ENCODE measurements at regions not wholly inside any gene's neighbourhood (a gene's known extent, or its start where the extent isn't known, plus 50 kb on each side); places are given as distances from the start of the nearest gene placed in this dataset.

DNA sequence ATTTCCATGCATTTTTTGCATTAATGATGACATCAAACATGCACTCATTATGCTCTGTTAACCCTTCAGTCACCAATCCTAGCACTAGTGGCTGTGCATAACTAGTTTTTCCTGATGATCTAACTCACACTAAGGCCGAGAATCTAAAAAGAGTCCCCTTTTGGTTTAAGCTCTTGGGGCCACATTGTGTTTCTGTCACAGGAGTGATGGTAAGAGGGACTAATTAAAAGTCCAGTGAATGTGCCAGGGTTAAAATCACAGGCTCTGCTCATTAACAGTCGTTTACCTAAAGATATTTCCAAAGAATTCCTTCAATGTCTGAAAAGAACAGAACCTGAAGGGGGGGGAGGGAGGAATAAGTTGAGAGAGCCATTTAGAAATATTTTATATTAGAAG, 359.0 kb upstream of the ANKRD30A start:
- Histone ChIP-seq H3K4me3 (replicated peaks in 1 of 4; ENCODE audit: control extremely low read depth in 1 of 4, insufficient read depth in 1 of 4, low read depth in 3 of 4, low read length in 4 of 4) (no peak overlapping the region), H3K9me3 (ENCODE audit: control insufficient read depth, insufficient read depth, low read depth, low read length) (no peaks in the 10 kb centered on the region), H3K27me3 (ENCODE audit: control insufficient read depth, insufficient read depth, low read length) (no peaks in the 10 kb centered on the region), H3K79me2 (ENCODE audit: control insufficient read depth, insufficient read depth, low read length) (no peaks in the 10 kb centered on the region), H3K4me1 (ENCODE audit: control insufficient read depth, extremely low read depth, insufficient read depth, low read length) (no peaks in the 10 kb centered on the region), H4K20me1 (ENCODE audit: control insufficient read depth, extremely low read depth, insufficient read depth, low read length) (no peaks in the 10 kb centered on the region), H3K27ac (ENCODE audit: insufficient read depth, low read length) (no peak overlapping the region), H3K9ac (ENCODE audit: insufficient read depth, low read length) (no peak overlapping the region), H3K4me2 (ENCODE audit: extremely low read depth, insufficient read depth, low read length) (no peak overlapping the region), H2AFZ (ENCODE audit: low read length) (no peak overlapping the region), H3K36me3 (ENCODE audit: control insufficient read depth, insufficient read depth, low read length) (no peaks in the 10 kb centered on the region)
- DNase-seq (ENCODE audit: low read depth in 2 of 2) = no peak
- no peak for TF ChIP-seq EZH2 (IDR thresholded peaks at IDR 0.05; ENCODE audit: low read length, missing control alignments)

DNA sequence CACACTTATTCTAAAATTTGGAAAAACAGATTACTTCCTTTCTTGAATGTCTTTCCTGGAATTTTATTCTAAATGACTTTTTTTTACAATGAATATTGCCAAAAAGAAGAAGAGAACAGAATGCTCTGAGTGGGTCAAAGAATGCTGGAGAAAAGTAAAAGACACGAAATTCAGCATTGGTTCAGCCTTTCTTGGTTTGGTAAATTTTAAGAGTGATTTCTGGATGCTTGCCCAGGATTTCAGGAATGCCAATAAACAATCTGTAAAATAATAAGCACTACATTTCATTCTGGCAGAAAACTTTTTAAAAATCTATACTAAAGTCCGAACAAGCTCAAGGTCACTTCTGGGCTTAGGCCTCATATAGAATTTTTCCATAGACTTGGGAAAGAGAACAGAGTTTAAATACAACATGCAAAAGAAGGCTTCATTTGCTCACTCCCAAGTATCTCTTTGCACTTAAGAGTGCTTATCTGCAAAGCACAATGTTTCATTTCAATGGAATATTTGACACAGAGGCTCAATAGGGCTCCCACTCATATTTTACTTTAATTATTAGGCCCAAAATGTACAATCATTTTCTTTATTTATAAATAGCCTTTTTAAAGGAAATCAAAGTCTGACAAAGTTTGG, 359.5 kb upstream of the ANKRD30A start:
- no peaks in the 10 kb centered on the region for H3K36me3 ChIP-seq (ENCODE audit: control insufficient read depth, insufficient read depth, low read length)
- H3K9me3 ChIP-seq (ENCODE audit: control insufficient read depth, insufficient read depth, low read depth, low read length) = no peaks in the 10 kb centered on the region
- no peaks in the 10 kb centered on the region for H4K20me1 ChIP-seq (ENCODE audit: control insufficient read depth, extremely low read depth, insufficient read depth, low read length)
- TF ChIP-seq, protein P1, sequence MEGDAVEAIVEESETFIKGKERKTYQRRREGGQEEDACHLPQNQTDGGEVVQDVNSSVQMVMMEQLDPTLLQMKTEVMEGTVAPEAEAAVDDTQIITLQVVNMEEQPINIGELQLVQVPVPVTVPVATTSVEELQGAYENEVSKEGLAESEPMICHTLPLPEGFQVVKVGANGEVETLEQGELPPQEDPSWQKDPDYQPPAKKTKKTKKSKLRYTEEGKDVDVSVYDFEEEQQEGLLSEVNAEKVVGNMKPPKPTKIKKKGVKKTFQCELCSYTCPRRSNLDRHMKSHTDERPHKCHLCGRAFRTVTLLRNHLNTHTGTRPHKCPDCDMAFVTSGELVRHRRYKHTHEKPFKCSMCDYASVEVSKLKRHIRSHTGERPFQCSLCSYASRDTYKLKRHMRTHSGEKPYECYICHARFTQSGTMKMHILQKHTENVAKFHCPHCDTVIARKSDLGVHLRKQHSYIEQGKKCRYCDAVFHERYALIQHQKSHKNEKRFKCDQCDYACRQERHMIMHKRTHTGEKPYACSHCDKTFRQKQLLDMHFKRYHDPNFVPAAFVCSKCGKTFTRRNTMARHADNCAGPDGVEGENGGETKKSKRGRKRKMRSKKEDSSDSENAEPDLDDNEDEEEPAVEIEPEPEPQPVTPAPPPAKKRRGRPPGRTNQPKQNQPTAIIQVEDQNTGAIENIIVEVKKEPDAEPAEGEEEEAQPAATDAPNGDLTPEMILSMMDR (conservative IDR thresholded peaks at IDR 0.05 in 1 of 2, IDR thresholded peaks at IDR 0.05 in 1 of 2; ENCODE audit: low read depth in 1 of 2, low read length in 2 of 2) = no peak
- TF ChIP-seq EZH2 (IDR thresholded peaks at IDR 0.05; ENCODE audit: low read length, missing control alignments) = no peak
- no peak overlapping the region for H3K4me2 ChIP-seq (ENCODE audit: extremely low read depth, insufficient read depth, low read length)
- no peak overlapping the region for H3K4me3 ChIP-seq (replicated peaks in 1 of 4; ENCODE audit: control extremely low read depth in 1 of 4, insufficient read depth in 1 of 4, low read depth in 3 of 4, low read length in 4 of 4)
- no peak overlapping the region for H3K9ac ChIP-seq (ENCODE audit: insufficient read depth, low read length)
- no peak overlapping the region for H3K27ac ChIP-seq (ENCODE audit: insufficient read depth, low read length)
- no peaks in the 10 kb centered on the region for H3K79me2 ChIP-seq (ENCODE audit: control insufficient read depth, insufficient read depth, low read length)
- no peak overlapping the region for H2AFZ ChIP-seq (ENCODE audit: low read length)
- peak; percentile 19 to 59 for DNase-seq (ENCODE audit: low read depth in 2 of 2)
- no peaks in the 10 kb centered on the region for H3K4me1 ChIP-seq (ENCODE audit: control insufficient read depth, extremely low read depth, insufficient read depth, low read length)
- H3K27me3 ChIP-seq (ENCODE audit: control insufficient read depth, insufficient read depth, low read length) = no peaks in the 10 kb centered on the region

DNA sequence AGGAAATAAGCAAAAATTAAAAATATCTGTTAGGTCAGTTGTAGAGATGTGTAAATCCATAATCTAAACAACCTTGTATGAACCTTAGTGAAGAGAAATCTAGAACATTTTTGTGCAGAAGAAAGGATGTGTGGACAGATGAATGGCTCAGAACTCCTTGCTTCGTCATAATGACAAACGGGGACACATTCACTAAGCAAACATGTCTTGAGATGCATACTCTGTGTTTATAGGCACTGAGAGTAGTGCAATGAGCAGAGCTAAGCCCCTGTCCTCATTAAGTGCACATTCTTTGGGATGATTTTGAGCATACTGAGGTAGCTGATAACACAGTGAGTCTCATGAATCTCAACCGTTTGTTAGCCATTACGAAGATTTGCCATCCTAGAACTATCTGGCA, 360.6 kb upstream of the ANKRD30A start:
- H3K9me3 ChIP-seq (ENCODE audit: control insufficient read depth, insufficient read depth, low read depth, low read length) = no peaks in the 10 kb centered on the region
- no peak overlapping the region for H3K4me3 ChIP-seq (replicated peaks in 1 of 4; ENCODE audit: control extremely low read depth in 1 of 4, insufficient read depth in 1 of 4, low read depth in 3 of 4, low read length in 4 of 4)
- no peaks in the 10 kb centered on the region for H3K4me1 ChIP-seq (ENCODE audit: control insufficient read depth, extremely low read depth, insufficient read depth, low read length)
- no peaks in the 10 kb centered on the region for H4K20me1 ChIP-seq (ENCODE audit: control insufficient read depth, extremely low read depth, insufficient read depth, low read length)
- H3K27me3 ChIP-seq (ENCODE audit: control insufficient read depth, insufficient read depth, low read length) = no peaks in the 10 kb centered on the region
- TF ChIP-seq, protein P1 (conservative IDR thresholded peaks at IDR 0.05 in 1 of 2, IDR thresholded peaks at IDR 0.05 in 1 of 2; ENCODE audit: low read depth in 1 of 2, low read length in 2 of 2) = no peak
- TF ChIP-seq EZH2 (IDR thresholded peaks at IDR 0.05; ENCODE audit: low read length, missing control alignments) = no peak
- no peak overlapping the region for H3K9ac ChIP-seq (ENCODE audit: insufficient read depth, low read length)
- no peak overlapping the region for H3K4me2 ChIP-seq (ENCODE audit: extremely low read depth, insufficient read depth, low read length)
- H3K27ac ChIP-seq (ENCODE audit: insufficient read depth, low read length) = no peak overlapping the region
- DNase-seq (ENCODE audit: low read depth in 2 of 2) = no peak
- H3K79me2 ChIP-seq (ENCODE audit: control insufficient read depth, insufficient read depth, low read length) = no peaks in the 10 kb centered on the region
- H3K36me3 ChIP-seq (ENCODE audit: control insufficient read depth, insufficient read depth, low read length) = no peaks in the 10 kb centered on the region
- no peak overlapping the region for H2AFZ ChIP-seq (ENCODE audit: low read length)

Measured in fibroblast of lung (primary cell).